Smooth muscle cell (in vitro differentiated cells): ENCODE measurements at regions not wholly inside any gene's neighbourhood (a gene's known extent, or its start where the extent isn't known, plus 50 kb on each side); places are given as distances from the start of the nearest gene placed in this dataset.
A peak's percentile ranks its signal among the peaks of the same experiment; 100 is the strongest.

ENCODE experiments used
- DNase-seq: peaks from one replicate; lab custom pipeline; 2025; ENCODE audit not compliant: unreplicated experiment; lab: John Stamatoyannopoulos, UW
- H2AFZ ChIP-seq: fragments of 200-600 bp; sonication (generic); 2 replicates; pipeline ENCODE4 v1.6.0; 2016; ENCODE audit warnings: antibody characterized with exemption, low read depth, mild to moderate bottlenecking
- H3F3A ChIP-seq: fragments of 200-600 bp; sonication (generic); 2 replicates; pipeline ENCODE4 v1.6.0; 2017; ENCODE audit warnings: antibody characterized with exemption, low read depth
- H3K27ac ChIP-seq: fragments of 200-600 bp; sonication (generic); 2 replicates; pipeline ENCODE4 v1.5.1; 2016; ENCODE audit warnings: low read depth, mild to moderate bottlenecking
- H3K27me3 ChIP-seq: fragments of 200-600 bp; sonication (generic); 2 replicates; pipeline ENCODE4 v1.6.1; 2016; ENCODE audit warnings: low read depth, mild to moderate bottlenecking
- H3K36me3 ChIP-seq: fragments of 200-600 bp; sonication (generic); 2 replicates; pipeline ENCODE4 v1.5.1; 2016; ENCODE audit warnings: low read depth
- H3K4me1 ChIP-seq: fragments of 200-600 bp; sonication (generic); 2 replicates; pipeline ENCODE4 v1.5.1; 2016; ENCODE audit warnings: low read depth
- H3K4me2 ChIP-seq: fragments of 200-600 bp; sonication (generic); 2 replicates; pipeline ENCODE4 v1.6.0; 2016; ENCODE audit warnings: mild to moderate bottlenecking
- H3K4me3 ChIP-seq: fragments of 200-600 bp; sonication (generic); 2 replicates; pipeline ENCODE4 v1.5.1; 2016; ENCODE audit warnings: mild to moderate bottlenecking
- H3K79me2 ChIP-seq: fragments of 200-600 bp; sonication (generic); 2 replicates; pipeline ENCODE4 v1.6.0; 2016; ENCODE audit warnings: low read depth, mild to moderate bottlenecking
- H3K9ac ChIP-seq: fragments of 200-600 bp; sonication (generic); 2 replicates; pipeline ENCODE4 v1.6.0; 2016; ENCODE audit warnings: low read depth
- H3K9me3 ChIP-seq: fragments of 200-600 bp; sonication (generic); replicated peaks from 2 replicates; pipeline ENCODE4 v1.5.1; 2016; ENCODE audit warnings: low read depth
- H4K20me1 ChIP-seq: fragments of 200-600 bp; sonication (generic); 2 replicates; pipeline ENCODE4 v1.6.0; 2016; ENCODE audit warnings: low read depth
- WGBS: methylation state at CpG from one replicate; pipeline ENCODE4 v1.1.7; 2016; ENCODE audit warnings: low lambda C conversion rate; 5-methylcytosine and 5-hydroxymethylcytosine counted together
- TF ChIP-seq, protein P1 (sequence below): fragments of 200-600 bp; sonication (generic); IDR thresholded peaks from 2 replicates; pipeline ENCODE4 v1.5.1; 2017; ENCODE audit warnings: borderline replicate concordance, mild to moderate bottlenecking, antibody characterized with exemption; ENCODE audit not compliant: insufficient read depth, poor library complexity, severe bottlenecking

DNA sequence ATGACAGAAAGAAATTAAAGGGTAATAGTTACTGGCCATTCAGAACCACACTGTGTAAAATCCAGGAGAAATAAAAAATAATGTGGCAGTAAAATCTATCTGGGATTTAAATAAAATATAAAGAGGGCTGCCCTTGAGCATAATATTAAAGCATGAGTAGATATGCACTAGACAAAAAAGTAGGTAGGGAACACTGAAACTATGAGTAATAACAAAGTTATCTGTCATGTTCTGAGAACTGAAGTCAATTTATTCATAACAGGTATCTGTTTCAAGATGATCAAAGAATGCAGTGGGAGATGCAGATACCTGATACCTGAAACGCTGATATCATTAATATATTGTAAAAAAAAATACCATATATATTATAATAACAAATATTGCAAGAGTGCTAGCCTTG is 1672.0 kb downstream of the SLITRK5 start:
- DNase-seq: no peak

DNA sequence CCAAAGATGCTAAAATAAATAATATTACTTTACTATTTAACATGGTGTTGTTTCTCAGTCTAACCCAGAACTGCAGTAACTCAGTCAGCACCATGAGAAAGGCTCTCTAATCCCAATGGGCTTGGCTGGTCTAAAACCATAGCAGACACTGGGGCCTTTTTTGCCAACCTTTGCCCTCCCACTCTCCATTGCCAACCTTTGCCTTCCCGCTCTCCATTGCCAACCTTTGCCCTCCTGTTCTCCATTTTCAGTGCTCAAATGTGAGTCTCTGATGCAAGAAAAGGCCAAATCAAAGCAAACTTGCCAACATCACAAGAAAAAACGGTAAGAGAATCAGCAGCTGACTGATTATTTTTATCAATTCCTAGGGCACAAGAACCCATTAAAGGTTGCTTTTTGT is 1681.2 kb downstream of the SLITRK5 start:
- H3K4me1 ChIP-seq: no peaks in the 10 kb centered on the region
- no peak overlapping the region for H3K4me3 ChIP-seq
- no peak overlapping the region for H2AFZ ChIP-seq
- H3F3A ChIP-seq: no peaks in the 10 kb centered on the region
- no peaks in the 10 kb centered on the region for H3K9me3 ChIP-seq
- no peak overlapping the region for H3K27ac ChIP-seq
- no peaks in the 10 kb centered on the region for H3K79me2 ChIP-seq
- no peak overlapping the region for H3K9ac ChIP-seq
- DNase-seq: no peak
- 91% methylated on average over 2 of the region's 2 CpGs for WGBS
- no peaks in the 10 kb centered on the region for H3K27me3 ChIP-seq
- no peaks in the 10 kb centered on the region for H3K36me3 ChIP-seq
- no peaks in the 10 kb centered on the region for H4K20me1 ChIP-seq
- TF ChIP-seq, protein P1, sequence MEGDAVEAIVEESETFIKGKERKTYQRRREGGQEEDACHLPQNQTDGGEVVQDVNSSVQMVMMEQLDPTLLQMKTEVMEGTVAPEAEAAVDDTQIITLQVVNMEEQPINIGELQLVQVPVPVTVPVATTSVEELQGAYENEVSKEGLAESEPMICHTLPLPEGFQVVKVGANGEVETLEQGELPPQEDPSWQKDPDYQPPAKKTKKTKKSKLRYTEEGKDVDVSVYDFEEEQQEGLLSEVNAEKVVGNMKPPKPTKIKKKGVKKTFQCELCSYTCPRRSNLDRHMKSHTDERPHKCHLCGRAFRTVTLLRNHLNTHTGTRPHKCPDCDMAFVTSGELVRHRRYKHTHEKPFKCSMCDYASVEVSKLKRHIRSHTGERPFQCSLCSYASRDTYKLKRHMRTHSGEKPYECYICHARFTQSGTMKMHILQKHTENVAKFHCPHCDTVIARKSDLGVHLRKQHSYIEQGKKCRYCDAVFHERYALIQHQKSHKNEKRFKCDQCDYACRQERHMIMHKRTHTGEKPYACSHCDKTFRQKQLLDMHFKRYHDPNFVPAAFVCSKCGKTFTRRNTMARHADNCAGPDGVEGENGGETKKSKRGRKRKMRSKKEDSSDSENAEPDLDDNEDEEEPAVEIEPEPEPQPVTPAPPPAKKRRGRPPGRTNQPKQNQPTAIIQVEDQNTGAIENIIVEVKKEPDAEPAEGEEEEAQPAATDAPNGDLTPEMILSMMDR: no peak
- no peak overlapping the region for H3K4me2 ChIP-seq

More for the DNA sequence above, 1672.0 kb downstream of the SLITRK5 start:
- no peaks in the 10 kb centered on the region for H3K27me3 ChIP-seq
- H4K20me1 ChIP-seq: no peaks in the 10 kb centered on the region
- no peak overlapping the region for H3K4me2 ChIP-seq
- TF ChIP-seq, protein P1: no peak
- 82% methylated on average over 1 of the region's 1 CpG for WGBS
- H3K9me3 ChIP-seq: no peaks in the 10 kb centered on the region
- H3K79me2 ChIP-seq: no peaks in the 10 kb centered on the region
- no peaks in the 10 kb centered on the region for H3F3A ChIP-seq
- H2AFZ ChIP-seq: no peak overlapping the region
- no peaks in the 10 kb centered on the region for H3K4me1 ChIP-seq
- no peaks in the 10 kb centered on the region for H3K36me3 ChIP-seq
- no peak overlapping the region for H3K9ac ChIP-seq
- no peak overlapping the region for H3K27ac ChIP-seq
- H3K4me3 ChIP-seq: no peak overlapping the region

DNA sequence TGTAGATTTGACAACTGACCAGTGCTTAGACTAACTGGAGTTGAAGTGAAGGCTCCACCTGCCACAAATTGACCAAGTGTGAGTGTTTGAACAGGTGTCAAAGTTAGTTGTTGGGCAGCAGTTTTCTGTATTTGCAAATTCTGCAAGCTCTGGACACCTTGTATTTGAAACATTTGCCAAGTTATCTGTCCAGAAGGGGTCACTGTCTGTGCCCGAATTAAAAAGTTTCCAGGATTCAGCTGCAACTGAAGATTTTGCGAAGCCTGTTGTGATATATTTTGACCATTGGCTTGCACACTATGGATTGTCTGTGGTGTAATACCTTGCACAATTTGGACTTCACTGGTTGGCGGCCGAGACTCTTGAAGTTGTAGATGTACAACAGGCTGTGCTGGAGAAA is 1690.7 kb downstream of the SLITRK5 start:
- DNase-seq: no peak
- TF ChIP-seq, protein P1: peak; percentile 17

DNA sequence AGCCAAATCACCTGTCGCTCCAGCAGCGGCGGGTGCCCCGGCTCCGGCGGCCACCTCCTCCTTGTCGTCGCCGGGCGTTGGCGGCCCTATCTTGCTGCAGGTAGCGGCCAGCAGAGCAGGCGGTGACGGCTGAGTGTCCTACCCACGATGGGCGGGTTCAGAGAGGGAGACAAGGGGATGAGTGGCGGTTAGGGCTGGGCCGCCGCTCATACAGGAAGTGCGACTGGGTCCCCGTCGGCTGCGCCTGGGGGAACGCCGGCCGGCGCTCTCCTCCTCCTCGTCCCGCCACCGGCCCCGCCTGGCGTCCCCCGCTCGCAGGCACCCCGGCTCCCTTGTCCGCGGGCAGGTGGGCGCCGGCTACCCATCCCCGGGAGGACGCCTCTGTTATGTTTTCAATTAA is 1692.0 kb downstream of the SLITRK5 start:
- H2AFZ ChIP-seq: no peak overlapping the region
- no peak overlapping the region for H3K9ac ChIP-seq
- TF ChIP-seq, protein P1: no peak
- H3K9me3 ChIP-seq: no peaks in the 10 kb centered on the region
- H3K36me3 ChIP-seq: no peaks in the 10 kb centered on the region
- no peaks in the 10 kb centered on the region for H3K79me2 ChIP-seq
- no peaks in the 10 kb centered on the region for H3K4me1 ChIP-seq
- no peak for DNase-seq
- H4K20me1 ChIP-seq: no peaks in the 10 kb centered on the region
- no peaks in the 10 kb centered on the region for H3F3A ChIP-seq
- 96% methylated on average over 40 of the region's 41 CpGs for WGBS
- no peak overlapping the region for H3K4me3 ChIP-seq
- H3K27ac ChIP-seq: no peak overlapping the region
- no peak overlapping the region for H3K4me2 ChIP-seq
- H3K27me3 ChIP-seq: no peaks in the 10 kb centered on the region

More for the DNA sequence above, 1690.7 kb downstream of the SLITRK5 start:
- H3K9ac ChIP-seq: no peak overlapping the region
- H3K36me3 ChIP-seq: no peaks in the 10 kb centered on the region
- H3K4me1 ChIP-seq: no peaks in the 10 kb centered on the region
- no peak overlapping the region for H3K4me3 ChIP-seq
- no peak overlapping the region for H3K4me2 ChIP-seq
- no peaks in the 10 kb centered on the region for H3K9me3 ChIP-seq
- H3K27ac ChIP-seq: no peak overlapping the region
- H3K79me2 ChIP-seq: no peaks in the 10 kb centered on the region
- WGBS: 88% methylated on average over 4 of the region's 4 CpGs
- H2AFZ ChIP-seq: no peak overlapping the region
- H3F3A ChIP-seq: no peaks in the 10 kb centered on the region
- no peaks in the 10 kb centered on the region for H4K20me1 ChIP-seq
- no peaks in the 10 kb centered on the region for H3K27me3 ChIP-seq
